ENCODE measurements at regions not wholly inside any gene's neighbourhood (a gene's known extent, or its start where the extent isn't known, plus 50 kb on each side); places are given as distances from the start of the nearest gene placed in this dataset.

GRCh38 chr2:129901754-129902415, 77.6 kb upstream of the RAB6C start:
- no peak for TF ChIP-seq CTCF (conservative IDR thresholded peaks at IDR 0.05)
- no peak overlapping the region for H3K27ac ChIP-seq

GRCh38 chr2:129902731-129903585, 76.5 kb upstream of the RAB6C start:
- H3K27ac ChIP-seq = no peak overlapping the region
- no peak for TF ChIP-seq CTCF (conservative IDR thresholded peaks at IDR 0.05)

GRCh38 chr2:129903586-129904425, 75.7 kb upstream of the RAB6C start:
- H3K27ac ChIP-seq = no peak overlapping the region
- no peak for TF ChIP-seq CTCF (conservative IDR thresholded peaks at IDR 0.05)

GRCh38 chr2:129904532-129905446, 74.7 kb upstream of the RAB6C start:
- H3K27ac ChIP-seq = no peak overlapping the region
- no peak for TF ChIP-seq CTCF (conservative IDR thresholded peaks at IDR 0.05)

- no peak for TF ChIP-seq CTCF (conservative IDR thresholded peaks at IDR 0.05)
- H3K27ac ChIP-seq = no peak overlapping the region
Measured at GRCh38 chr2:129905664-129906081, 73.8 kb upstream of the RAB6C start.

- TF ChIP-seq CTCF (conservative IDR thresholded peaks at IDR 0.05) = no peak
- H3K27ac ChIP-seq = no peak overlapping the region
Measured at GRCh38 chr2:129906139-129906860, 73.2 kb upstream of the RAB6C start.

All from VCaP (cell line).